ENCODE measurements at regions not wholly inside any gene's neighbourhood (a gene's known extent, or its start where the extent isn't known, plus 50 kb on each side); places are given as distances from the start of the nearest gene placed in this dataset.
A peak's percentile ranks its signal among the peaks of the same experiment; 100 is the strongest.

DNA sequence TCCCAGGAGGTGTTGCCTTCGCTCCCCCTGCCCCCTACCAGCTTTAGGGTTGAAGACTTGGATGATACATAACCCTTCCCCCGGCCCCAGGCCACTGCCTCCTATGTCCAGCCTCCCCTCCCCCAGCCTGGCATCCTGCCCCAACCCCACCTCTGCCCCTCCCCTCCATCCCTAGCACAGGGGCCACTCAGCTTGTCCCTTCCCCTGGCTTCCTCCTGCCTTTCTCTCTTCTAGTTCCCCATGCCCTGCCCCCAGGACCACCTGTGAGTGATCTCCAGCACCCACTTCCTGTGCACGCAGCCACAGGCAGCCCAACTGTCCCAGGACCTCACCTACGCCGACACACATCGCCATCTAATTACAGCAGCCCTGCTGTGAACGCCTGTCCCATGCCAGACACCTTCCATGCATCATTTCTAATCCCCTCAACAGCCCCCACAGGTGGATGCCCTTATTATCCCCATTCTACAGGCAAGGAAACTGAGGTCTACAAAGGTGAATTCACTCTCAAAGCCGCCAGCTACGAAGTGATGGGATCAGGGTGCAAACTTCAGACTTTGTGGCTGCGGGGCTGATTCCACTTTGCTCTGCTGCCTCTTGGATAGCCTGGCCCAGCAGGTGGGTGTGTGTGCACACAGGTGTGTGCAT is 82.4 kb upstream of the CHST15 start:
- TF ChIP-seq POLR2AphosphoS5 (IDR thresholded peaks at IDR 0.05) (no peak), POLR2A (IDR thresholded peaks at IDR 0.05) (no peak), EP300 (IDR thresholded peaks at IDR 0.05) (no peak), CTCF (IDR thresholded peaks at IDR 0.05) (no peak)
- 93% methylated on average over 5 of the region's 10 CpGs; no CpG with 5 or more reads in 1 of the 2 donors for WGBS, 2 donors (ENCODE audit: low coverage in 1 of 2)
- Histone ChIP-seq H3K27ac (no peak overlapping the region), H3K4me1 (no peaks in the 10 kb centered on the region), H3K27me3 (no peaks in the 10 kb centered on the region), H3K4me3 (no peak overlapping the region), H3K36me3 (no peaks in the 10 kb centered on the region), H3K9me3 (no peaks in the 10 kb centered on the region)
- ATAC-seq, result no peak

DNA sequence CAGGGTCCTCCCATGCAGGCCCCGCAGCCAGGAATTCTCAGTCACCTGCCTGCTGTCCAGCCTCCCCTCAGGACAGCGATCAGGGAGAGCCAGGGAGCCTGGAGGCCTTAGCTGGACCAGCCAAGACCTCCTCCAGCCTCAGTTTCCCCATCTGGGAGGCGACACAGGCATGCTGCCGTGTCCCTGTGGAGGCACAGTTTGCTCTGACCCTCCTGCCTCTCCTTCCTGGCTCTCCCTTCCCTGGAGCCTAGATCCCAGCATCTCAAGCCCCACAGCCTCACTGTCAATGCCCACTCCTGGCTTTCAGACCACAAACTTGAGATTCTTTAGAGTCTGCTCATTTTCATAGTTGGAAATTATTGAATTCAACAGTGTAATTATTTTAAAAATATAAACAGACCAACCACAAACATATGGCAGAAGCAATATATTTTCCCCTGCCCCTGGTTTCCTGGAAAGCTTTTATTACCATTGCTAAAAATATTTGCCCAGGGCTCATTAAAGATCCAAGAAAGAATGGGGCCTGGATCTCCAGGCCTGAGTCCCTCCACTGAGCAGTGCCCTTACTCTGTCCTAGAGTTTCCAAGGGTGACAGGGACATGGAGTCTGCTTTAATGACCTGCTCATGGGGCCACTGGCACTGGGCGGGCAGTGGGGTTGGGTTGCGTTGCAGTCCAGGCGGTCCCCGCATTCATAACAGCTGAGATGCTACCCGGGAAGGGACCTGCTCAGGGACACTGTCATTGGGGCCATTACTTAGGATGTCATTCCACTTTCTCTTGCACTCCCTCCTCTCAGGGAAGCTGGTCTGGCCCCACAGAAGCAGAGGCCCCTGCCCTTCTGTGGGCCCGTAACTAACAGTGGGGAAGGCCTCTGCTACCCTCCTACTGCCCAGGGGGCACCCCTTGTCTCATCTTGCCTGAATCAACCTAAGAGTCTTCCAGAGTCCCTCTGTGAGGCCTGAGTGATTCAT is 81.6 kb upstream of the CHST15 start:
- 90 to 100% methylated on average over 1 to 2 of the region's 10 CpGs for WGBS, 2 donors (ENCODE audit: low coverage in 1 of 2)
- no peak overlapping the region for H3K4me3 ChIP-seq

DNA sequence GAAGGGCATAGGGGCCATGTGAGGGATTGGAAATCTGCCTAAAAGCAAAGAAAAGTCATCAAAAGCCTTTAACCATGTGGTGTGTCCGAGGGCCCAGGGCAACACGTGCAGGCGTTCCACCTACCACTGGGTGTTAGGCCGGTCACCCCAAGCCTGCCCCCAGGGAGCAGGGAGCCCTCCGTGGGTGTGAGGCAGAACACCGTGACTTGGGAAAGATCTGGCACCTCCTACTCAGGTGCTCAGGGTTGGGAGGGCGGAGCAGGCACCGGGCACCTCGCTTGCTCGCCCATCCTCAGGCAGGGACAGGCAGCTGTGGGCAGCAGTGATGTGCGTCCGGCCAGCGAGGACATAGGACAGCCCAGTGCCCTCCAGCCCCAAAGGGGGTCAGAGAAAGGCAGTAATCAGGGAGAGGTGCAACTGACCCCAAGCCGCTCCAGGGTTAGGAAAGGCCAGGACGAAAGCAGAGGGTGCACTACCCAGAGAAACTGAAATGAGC is 80.7 kb upstream of the CHST15 start:
- no peaks in the 10 kb centered on the region for H3K4me1 ChIP-seq
- 88 to 93% methylated on average over 3 to 6 of the region's 15 CpGs for WGBS, 2 donors (ENCODE audit: low coverage in 1 of 2)
- no peaks in the 10 kb centered on the region for H3K9me3 ChIP-seq
- peak; percentile 14 for ATAC-seq
- H3K36me3 ChIP-seq, result no peaks in the 10 kb centered on the region
- TF ChIP-seq EP300 (IDR thresholded peaks at IDR 0.05) (no peak), POLR2AphosphoS5 (IDR thresholded peaks at IDR 0.05) (no peak), CTCF (IDR thresholded peaks at IDR 0.05) (no peak), POLR2A (IDR thresholded peaks at IDR 0.05) (no peak)
- no peaks in the 10 kb centered on the region for H3K27me3 ChIP-seq
- H3K27ac ChIP-seq, result no peak overlapping the region
- no peak overlapping the region for H3K4me3 ChIP-seq

More for the DNA sequence above, 81.6 kb upstream of the CHST15 start:
- Histone ChIP-seq H3K27me3 (no peaks in the 10 kb centered on the region), H3K27ac (no peak overlapping the region), H3K4me1 (no peaks in the 10 kb centered on the region), H3K9me3 (no peaks in the 10 kb centered on the region), H3K36me3 (no peaks in the 10 kb centered on the region)
- ATAC-seq, result no peak
- TF ChIP-seq POLR2A (IDR thresholded peaks at IDR 0.05), result no peak
- no peak for TF ChIP-seq EP300 (IDR thresholded peaks at IDR 0.05)
- no peak for TF ChIP-seq POLR2AphosphoS5 (IDR thresholded peaks at IDR 0.05)

DNA sequence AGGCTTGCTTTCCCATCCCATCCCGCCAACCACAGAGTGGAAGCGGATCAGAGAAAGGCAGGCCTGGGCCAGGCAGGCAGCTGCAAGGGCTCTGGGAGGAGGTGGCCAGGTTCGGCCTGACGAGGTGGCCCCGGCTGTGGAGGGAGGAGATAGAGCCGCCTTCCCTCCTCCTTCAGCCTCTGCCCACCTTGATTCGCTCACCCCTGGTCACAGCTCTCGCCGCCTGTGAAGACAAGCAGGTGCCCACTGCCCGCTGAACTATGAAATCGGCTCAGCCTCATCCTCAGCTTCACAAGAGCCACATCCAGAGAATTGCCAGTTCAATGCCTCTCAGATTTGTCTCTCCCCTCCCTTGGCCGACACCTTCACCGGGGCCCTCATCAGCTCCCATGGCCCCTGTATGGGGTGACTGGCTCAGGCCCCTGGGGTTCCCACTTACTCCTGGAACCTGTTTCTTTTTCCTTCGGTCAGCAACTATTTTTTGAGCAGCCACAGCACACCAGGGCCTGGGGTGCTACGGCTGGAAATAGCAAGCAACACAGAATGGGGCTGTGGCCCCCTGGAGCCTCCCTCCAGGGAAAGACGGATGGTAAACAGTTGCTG is 80.0 kb upstream of the CHST15 start:
- 67 to 94% methylated on average over 3 to 7 of the region's 16 CpGs for WGBS, 2 donors (ENCODE audit: low coverage in 1 of 2)
- Histone ChIP-seq H3K4me3 (no peak overlapping the region), H3K27me3 (no peaks in the 10 kb centered on the region), H3K27ac (no peak overlapping the region), H3K4me1 (no peaks in the 10 kb centered on the region), H3K9me3 (no peaks in the 10 kb centered on the region), H3K36me3 (no peaks in the 10 kb centered on the region)
- ATAC-seq, result no peak
- no peak for TF ChIP-seq CTCF (IDR thresholded peaks at IDR 0.05)
- no peak for TF ChIP-seq POLR2A (IDR thresholded peaks at IDR 0.05)
- no peak for TF ChIP-seq EP300 (IDR thresholded peaks at IDR 0.05)
- no peak for TF ChIP-seq POLR2AphosphoS5 (IDR thresholded peaks at IDR 0.05)

Measured in gastroesophageal sphincter (tissue), 4 donors.